ENCODE measurements at regions not wholly inside any gene's neighbourhood (a gene's known extent, or its start where the extent isn't known, plus 50 kb on each side); places are given as distances from the start of the nearest gene placed in this dataset.

DNA sequence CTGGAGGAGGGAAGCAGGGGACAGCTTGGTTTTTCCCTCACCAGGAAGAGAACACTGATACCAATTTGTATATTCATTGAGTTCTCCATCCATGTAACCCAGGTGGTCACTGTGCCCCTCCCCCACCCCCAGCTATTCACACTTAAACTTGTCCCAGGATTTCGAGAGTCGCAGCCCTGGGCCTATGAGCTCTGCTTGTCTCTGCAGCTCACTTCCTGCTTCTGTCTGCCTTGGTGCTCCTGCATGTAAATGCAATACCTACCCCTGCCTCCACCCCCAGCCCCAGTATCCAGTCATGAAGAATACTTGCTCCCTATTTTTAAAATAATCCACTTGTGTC lies 452.2 kb downstream of the BCL11B start:
- DNase-seq (ENCODE audit: missing footprints) (no peak), ATAC-seq (no peak)

DNA sequence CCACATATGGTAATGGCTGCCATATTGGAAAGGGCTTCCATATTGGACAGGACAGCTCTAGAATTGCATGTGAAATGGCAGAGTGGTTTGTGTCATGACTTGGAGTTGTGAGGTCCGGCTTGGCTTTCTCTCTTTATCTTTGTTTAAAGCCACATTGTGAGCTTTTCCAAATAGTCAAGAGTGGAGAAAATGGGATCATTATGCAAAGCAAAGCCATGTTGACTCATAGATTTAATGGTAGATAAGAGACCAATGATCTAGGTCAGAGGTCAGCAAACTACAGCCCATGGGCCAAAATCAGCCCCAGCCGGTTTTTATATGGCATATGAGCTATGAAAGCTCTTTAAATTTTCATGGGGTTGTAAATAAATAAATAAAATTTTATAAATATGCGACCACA lies 449.1 kb downstream of the BCL11B start:
- intact Hi-C loops (cut with DNase I) = no loop called here
- DNase-seq (ENCODE audit: missing footprints) (no peak), ATAC-seq (no peak)

More for the DNA sequence above, 452.2 kb downstream of the BCL11B start:
- intact Hi-C loops (cut with DNase I) = no loop called here

DNA sequence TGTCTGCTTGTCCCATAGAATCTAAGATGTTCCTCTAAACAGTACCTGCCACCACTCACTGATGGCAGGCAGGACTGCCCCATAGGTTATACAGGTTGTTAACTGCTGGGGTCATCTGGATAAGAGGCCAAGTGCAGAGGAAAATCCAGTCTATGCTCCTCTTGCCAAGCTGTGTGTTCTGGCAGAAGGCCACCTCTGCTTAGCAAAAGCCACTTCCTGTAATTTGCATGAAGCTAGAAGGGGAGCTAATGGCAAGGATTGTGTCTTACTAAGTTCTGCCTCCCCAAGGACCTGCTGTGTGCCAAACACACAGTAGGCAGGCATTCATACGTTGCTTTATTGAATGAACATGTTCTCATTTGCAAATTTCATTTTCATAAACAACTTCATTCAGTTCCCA lies 445.4 kb downstream of the BCL11B start:
- DNase-seq (ENCODE audit: missing footprints) (no peak), ATAC-seq (no peak)
- intact Hi-C loops (cut with DNase I) = no loop called here

DNA sequence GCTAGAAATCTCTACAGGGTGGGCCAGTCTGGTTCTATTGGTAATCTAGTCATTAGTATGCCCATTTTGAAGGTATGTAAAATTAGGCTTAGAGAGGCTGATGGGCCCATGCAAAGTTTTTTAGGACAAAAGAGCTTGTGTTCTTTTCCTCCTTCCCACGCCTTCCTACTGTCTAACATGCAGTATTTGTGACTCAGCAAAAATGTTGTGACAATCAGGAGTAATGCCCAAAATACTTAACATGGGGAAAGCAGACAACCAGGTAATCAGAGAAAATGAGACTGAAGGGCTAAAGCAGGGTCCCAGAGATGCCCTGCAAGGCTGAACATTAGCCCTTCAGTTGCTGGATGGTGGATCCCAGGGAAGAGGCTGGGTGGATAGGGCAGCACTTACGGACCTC lies 437.9 kb downstream of the BCL11B start:
- intact Hi-C loops (cut with DNase I) = no loop called here

DNA sequence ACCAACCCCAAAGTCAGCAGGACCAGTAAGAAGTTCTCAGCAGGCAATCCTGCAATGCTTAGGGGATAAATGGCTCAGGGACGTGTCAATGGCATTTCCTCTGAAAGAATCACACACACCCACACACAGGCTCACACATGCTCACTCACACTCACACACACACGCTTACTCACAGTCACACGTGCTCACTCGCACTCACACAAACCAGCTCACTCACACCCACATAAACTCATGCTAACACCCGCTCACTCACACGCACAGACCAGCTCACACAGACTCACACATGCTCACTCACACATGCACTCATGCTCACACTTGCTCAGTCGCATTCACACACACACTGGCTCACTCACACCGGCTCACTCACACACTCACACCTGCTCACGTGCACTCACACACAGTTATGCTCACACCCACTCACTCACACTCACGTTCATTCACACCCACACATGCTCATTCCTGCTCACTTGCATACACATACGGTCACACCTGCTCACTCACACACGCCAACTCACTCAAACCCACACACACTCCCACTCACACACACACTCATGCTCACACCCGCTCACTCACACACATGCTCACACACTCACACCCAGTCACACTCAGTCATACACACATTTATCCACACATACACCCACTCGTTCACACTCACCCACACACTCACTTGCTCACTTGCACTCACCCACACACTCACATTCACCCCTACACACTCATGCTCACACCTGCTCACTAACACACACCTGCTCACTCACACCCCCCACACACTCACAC lies 436.8 kb downstream of the BCL11B start:
- DNase-seq (ENCODE audit: missing footprints) (no peak), ATAC-seq (no peak)
- intact Hi-C loops (cut with DNase I) = no loop called here

More for the DNA sequence above, 437.9 kb downstream of the BCL11B start:
- DNase-seq (ENCODE audit: missing footprints) (no peak), ATAC-seq (no peak)

DNA sequence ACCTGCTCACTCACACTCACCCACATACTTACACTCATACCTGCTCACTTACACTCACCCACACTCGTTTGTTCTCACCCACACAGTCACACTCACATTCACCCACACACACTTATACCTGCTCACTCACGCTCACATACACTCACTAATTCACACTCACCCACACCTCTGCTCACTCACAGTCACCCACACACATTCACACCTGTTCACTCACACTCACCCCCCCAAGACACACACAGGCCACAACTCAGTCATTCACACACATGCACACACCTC lies 436.2 kb downstream of the BCL11B start:
- intact Hi-C loops (cut with DNase I) = no loop called here
- no peak for ATAC-seq
- no peak for DNase-seq (ENCODE audit: missing footprints)

DNA sequence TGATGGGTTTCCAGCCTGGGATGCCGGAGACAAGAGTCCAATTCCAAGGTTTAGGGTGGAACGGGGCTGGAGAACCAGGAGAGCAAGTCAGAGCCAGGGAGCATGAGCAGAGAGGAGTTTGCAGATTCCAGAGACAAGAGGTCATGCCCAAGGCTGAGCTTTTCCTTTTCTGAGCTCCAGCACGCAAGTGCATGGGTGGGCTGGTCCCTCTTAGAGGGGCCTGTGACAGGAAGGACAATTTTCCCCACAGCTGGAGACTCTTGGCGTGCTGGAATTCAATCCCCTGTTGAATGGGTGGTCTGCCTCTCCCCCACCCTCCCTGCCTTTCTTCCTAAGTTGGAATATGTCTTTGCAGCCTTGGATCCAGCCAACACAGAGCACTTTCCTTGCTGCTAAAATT lies 431.9 kb downstream of the BCL11B start:
- intact Hi-C loops (cut with DNase I) = no loop called here
- ATAC-seq = no peak
- DNase-seq (ENCODE audit: missing footprints) = no peak

DNA sequence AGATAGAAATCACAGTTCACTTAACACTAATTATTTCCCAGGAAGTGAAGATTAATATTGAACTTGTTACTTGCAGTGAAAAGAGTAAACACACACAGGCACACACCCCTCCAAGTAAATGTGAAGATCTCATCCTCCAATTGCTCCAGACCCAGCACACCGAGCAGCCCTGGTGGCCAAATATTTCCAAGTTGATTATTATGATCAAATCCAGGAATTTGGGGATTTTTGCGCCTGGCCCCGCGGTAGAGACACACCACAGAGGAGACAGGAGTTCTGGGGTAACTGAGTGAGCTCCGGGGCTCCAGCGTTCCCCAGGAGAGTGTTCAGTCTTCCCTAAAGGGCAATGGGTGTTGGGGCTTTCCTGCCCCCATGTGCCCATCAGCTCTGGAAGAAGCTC lies 431.5 kb downstream of the BCL11B start:
- intact Hi-C loops (cut with DNase I) = no loop called here
- DNase-seq (ENCODE audit: missing footprints) (no peak), ATAC-seq (no peak)

DNA sequence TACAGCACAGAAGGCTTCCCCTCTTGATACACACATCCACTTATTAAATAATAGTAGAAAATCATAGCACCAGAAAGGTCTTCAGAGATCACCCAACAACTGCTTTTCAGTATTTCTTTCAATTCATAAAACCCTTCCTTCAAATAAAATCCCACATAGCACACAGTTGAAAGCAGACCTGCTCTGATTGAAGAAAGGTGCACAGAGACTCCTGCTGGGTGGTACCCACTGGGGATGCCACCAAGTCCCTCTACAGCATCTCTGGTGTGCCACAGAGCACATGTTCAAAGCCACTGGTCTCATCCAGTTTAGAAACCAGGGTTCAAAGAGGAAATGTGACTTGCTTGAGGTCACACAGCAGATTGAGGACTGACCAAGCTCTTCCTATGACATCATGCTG lies 427.5 kb downstream of the BCL11B start:
- DNase-seq (ENCODE audit: missing footprints) (no peak), ATAC-seq (no peak)
- intact Hi-C loops (cut with DNase I) = no loop called here

DNA sequence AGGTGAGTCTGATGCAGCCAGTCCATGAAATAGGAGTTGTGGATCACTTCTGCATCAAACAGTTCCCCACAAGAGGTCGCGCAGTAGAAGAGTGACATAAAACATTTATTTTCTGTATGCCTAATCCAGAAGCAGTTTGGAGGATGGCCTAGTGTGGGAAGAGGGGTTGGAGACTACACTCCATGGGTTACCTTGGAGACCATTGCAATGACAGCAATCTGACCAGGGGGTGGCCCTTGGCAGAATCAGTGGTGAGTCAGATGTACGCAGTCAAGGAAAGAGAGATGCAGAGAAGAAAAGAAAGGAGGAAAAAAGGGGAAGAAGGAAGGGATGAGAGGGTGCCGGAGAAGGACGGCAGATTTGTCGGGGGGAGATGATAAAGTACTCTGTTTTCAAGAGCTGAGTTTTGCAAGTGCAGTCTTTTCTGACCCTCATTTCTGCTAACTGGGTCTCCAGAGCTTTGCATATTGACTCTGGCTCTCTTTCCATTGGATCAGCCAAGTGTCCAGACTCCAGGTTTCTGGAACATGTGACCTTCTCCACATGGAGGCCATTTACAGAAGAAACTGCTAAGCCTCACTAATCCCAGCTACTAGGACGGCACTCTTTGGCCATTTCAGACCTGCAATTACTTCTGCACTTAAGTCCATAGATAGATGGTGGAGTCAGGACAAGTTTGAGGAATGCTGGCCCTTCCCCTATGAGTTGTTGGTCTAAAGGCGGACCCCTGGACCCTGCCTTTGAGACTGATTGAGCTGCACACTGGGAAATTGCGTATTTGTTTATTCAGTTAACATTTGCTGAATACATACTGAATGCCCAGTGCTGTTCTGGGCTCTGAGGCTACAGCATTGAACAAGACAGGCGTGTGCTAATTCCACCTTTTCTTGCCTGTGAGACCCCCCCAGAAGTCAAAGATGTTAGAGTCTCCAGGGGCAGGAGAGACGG lies 424.2 kb downstream of the BCL11B start:
- ATAC-seq (no peak), DNase-seq (ENCODE audit: missing footprints) (no peak)
- intact Hi-C loops (cut with DNase I) = no loop called here

DNA sequence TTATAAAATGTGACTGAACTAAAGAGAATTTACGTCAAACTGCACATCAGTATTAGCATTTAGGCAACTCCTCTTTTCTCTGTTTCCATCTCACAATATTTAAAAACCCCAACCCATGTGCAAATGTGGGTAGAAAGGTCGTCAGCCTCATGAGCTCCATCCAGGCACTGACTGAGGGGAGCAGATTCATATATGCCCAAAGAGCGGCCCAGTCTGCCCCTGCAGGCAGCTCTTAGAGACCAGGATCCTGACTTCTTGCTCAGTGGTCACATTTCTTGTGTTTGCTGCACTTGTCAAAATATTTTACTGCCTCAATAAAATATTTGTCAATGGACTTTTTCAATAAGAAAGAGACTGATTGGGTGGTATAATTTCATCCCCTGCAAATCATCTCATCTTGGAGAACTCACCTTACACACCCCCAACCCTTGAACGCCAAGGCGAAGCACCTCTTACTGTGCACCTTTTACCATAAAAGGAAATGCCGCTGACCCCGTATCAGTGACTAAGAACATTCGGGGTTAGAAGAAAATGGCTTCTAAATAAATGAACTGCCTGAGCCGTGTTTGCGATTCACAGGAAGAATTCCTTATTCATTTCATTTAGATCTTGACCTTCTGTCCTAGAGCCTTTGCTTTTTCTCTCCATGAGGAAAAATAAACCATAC lies 418.8 kb downstream of the BCL11B start:
- ATAC-seq (no peak), DNase-seq (ENCODE audit: missing footprints) (no peak)
- intact Hi-C loops (cut with DNase I) = no loop called here

DNA sequence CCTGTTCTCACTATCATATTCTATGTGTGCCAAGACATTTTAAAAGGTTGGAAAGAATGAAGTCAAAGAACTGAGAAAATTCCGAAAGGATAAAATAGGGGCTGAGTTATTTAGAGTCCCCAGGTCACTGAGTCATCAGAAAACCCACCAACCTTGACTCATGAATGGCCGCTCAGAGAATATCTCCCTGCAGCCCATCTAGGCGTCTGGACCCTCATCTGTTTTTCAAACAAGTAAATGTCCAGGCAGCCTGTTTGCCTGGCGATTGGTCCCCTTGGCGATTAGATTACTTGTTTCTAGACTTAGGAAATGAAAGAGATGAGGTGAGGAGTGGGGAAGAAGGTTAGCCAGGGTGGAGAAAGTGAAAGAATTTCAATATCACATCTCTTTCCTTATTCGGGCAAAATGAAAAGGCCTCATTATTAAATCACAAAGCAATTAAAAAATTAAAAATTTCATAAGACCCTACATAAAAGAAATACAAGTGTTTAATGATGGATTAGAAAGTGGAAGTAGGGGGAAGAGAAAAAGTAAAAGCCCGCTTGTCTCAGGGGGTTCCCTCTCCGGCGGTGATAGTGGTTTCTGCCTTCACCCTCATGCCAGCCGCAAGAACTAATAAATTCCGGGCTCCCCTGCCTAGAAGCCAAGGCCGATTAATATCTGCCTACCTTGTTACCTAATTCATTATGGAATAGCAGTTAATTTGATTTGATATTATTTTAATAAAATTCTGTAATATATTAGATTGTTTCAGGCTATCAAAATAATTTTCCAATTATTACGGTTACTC lies 415.9 kb downstream of the BCL11B start:
- intact Hi-C loops (cut with DNase I) = no loop called here
- no peak for DNase-seq (ENCODE audit: missing footprints)
- ATAC-seq = no peak

DNA sequence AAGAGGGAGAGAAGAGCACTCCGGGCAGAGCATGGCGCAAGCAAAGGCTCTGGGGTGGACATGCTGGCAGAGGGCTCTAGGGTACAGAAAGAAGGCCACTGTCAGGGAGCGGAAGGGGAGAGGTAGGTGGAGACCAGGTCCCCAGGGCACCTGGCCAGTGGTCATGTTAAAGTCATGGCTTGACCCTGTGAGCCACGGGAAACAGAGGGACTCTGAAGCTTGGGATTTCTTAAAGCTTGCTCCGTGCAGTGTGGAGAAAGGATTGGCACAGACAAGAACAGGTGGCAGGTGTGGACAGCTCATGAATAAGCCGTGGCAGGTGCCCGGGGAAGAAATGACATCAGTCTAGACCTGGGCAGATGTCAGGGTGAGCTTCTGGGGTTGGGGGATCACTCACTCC lies 413.8 kb downstream of the BCL11B start:
- intact Hi-C loops (cut with DNase I) = no loop called here
- DNase-seq (ENCODE audit: missing footprints) (no peak), ATAC-seq (no peak)

DNA sequence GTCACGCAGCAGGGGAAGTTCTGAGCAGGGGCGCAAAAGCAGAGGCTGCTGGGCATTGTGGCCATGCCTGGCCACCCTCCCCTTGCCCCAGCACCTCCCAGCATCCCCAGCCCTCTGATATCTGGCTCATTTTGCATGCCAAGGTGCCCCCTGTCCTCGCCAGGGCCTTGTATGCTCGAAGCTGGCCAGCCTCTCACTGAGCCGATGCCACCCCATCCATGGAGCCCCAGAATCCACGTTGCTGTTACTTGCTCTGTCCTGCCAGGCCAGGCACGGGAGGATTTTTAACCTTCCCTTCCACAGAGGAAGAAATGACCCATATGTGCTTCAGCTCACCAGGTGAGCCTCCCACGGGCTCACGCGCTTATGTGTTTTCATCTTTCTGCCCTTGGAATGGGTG lies 413.4 kb downstream of the BCL11B start:
- no peak for DNase-seq (ENCODE audit: missing footprints)
- intact Hi-C loops (cut with DNase I) = no loop called here
- ATAC-seq = no peak

DNA sequence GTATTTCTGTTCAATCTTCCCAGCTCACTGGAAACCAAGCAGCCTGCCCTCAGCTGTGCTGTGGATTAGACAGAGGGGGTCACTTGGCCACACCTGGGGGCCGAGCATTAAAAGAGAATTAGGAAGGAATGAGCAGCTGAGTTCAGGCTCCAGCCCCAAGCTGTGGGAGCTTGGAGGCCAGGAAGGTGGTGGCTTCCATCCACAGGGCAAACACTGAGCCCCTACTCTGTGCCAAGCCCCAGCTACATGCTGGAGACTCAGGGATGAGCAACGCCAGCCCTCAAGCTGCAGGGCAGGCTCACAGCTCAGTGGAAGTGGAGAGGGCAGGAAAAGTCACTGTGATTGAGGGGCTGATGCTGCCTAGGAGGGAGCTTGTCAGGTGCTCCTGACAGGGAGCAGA lies 412.7 kb downstream of the BCL11B start:
- intact Hi-C loops (cut with DNase I) = no loop called here
- ATAC-seq (no peak), DNase-seq (ENCODE audit: missing footprints) (no peak)

DNA sequence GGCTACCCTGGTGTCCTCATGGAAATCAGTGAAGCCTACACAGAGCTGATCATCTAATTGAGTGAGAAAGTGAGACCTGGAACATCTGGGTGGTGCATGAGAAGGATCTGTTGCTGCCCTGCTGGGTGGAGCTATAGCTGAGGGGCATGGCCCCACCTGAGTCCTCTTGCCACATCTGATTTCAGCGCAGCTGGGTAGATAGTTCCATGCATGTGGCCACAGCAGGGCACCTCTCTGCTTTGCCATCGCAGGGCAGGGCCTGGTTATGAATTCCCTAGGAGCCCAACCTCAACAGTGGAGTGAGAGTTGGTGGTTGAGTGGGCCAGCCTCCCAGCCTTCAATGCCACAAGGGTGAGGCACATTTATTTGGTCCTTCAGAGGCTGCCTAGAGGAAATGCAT lies 407.8 kb downstream of the BCL11B start:
- DNase-seq (ENCODE audit: missing footprints) (no peak), ATAC-seq (no peak)
- intact Hi-C loops (cut with DNase I) = no loop called here

DNA sequence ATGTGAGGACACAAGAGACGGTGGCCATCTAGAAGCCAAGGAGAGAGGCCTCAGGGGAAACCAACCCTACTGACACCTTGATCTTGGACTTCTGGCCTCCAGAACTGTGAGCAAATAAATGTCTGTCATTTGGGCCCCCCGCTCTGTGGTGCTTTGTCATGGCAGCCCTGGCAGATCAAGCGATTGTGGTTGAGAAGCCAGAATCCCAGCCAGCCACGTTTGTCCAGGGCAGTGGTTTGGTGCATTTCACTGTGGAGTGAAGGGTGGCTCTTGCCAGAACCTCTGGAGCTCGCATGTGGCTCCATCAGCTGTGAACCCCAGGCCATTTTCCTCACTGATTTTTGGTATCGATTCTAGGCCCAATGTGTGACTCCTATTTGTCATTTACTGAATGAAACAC lies 404.9 kb downstream of the BCL11B start:
- DNase-seq (ENCODE audit: missing footprints) (no peak), ATAC-seq (no peak)
- intact Hi-C loops (cut with DNase I) = no loop called here

DNA sequence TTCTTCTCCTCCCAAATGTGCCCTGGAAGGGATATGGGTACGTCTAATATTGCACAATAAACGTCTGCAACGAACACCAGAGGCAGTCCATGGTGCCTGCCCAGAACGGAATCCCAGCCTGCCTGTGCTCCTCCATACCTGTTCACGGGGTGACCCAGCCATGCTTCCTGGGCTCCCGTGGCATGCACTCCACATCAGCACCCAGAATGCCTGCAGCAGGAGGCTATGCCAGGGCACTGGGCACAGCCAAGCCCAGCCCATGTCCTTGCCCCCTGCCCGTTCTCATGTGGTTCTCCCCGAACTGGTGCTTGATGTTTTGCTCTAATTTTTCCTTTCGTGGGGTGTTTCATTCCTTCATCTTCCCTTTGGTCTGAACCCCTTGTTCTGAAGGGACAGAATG lies 404.3 kb downstream of the BCL11B start:
- no peak for ATAC-seq
- intact Hi-C loops (cut with DNase I) = no loop called here

DNA sequence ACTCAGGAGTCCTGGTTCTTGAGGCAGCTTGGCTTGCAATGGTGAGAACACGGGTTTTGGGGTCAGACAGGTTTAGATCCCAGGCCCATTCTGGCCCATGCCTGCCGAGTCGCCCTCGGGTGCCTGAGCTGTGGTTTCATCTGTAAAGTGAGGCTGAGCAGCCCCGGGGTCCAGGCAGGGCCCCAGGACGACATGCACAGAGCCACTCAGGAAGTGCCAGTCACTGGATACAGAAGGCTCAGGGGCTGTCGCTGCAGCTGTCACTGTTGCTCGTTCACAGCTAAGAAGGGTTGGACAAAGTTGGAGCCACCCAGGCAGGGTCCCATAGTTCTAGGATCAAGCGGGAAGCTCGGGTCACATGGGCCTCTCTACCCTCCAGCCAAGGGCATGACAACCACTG lies 403.1 kb downstream of the BCL11B start:
- ATAC-seq = no peak
- intact Hi-C loops (cut with DNase I) = no loop called here
- DNase-seq (ENCODE audit: missing footprints) = no peak

More for the DNA sequence above, 404.3 kb downstream of the BCL11B start:
- DNase-seq (ENCODE audit: missing footprints) = no peak

Measured in Right ventricle myocardium inferior (tissue), 1 donor.